22Rv1 (cell line): ENCODE measurements at regions not wholly inside any gene's neighbourhood (a gene's known extent, or its start where the extent isn't known, plus 50 kb on each side); places are given as distances from the start of the nearest gene placed in this dataset.

Experiments
- H3K27ac ChIP-seq: fragments of 450-650 bp; 2 replicates; pipeline ENCODE4 v1.5.1; 2017
- CTCF ChIP-seq: fragments of 450-650 bp; IDR thresholded peaks from 2 replicates; pipeline ENCODE4 v1.5.1; 2017; ENCODE audit warnings: mild to moderate bottlenecking
- ZFX ChIP-seq: fragments of 450-650 bp; IDR thresholded peaks from 2 replicates; pipeline ENCODE4 v1.6.1; 2017; ENCODE audit warnings: antibody characterized with exemption, borderline replicate concordance

DNA sequence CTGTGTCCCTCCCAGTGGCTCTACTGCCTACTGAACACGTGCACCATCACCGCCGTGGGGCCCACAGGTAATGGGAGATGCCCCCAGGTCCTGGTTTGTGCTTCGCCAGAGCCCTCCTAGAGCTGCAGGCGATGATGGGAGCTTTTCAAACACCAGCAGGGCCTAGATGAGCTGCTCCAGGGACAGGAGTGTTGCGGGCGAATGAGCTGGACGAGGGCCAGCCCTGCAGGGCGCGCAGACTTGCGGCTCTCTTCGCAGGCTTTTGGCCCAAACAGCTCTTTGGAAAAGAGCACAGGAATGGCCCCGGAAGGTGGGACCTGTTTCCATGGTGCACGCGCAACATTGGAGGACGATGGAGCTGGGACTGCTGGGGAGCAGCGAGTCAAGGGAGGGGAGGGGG, 409.3 kb upstream of the SULF2 start:
- TF ChIP-seq CTCF (no peak), ZFX (no peak)

GRCh38 chr20:48193627-48194425, 408.5 kb upstream of the SULF2 start:
- no peak overlapping the region for H3K27ac ChIP-seq
- TF ChIP-seq CTCF (no peak), ZFX (no peak)

More for the DNA sequence above, 409.3 kb upstream of the SULF2 start:
- H3K27ac ChIP-seq, result no peak overlapping the region

GRCh38 chr20:48192109-48192508, 406.8 kb upstream of the SULF2 start:
- no peak overlapping the region for H3K27ac ChIP-seq
- TF ChIP-seq CTCF, result no peak
- no peak for TF ChIP-seq ZFX

DNA sequence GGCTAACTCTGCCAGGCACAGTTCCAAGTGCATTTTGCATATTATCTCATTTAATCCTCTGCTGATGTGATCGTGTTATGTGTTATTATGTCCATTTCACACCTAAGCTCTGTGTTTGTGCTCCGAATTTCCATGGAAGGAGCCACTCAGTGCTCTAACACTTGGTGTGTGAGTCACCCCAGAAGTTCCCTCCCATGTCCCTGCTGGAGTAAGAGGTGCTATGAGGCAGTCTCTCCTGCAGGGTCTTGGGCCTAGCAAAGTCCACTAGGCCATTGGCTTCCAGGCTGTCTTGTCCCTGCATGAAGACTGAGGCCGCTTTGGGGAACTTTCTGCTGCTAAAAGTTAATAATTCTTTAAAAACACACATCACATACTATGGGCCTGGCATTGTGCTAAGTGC, 405.9 kb upstream of the SULF2 start:
- no peak overlapping the region for H3K27ac ChIP-seq
- TF ChIP-seq CTCF, result no peak
- TF ChIP-seq ZFX, result no peak

DNA sequence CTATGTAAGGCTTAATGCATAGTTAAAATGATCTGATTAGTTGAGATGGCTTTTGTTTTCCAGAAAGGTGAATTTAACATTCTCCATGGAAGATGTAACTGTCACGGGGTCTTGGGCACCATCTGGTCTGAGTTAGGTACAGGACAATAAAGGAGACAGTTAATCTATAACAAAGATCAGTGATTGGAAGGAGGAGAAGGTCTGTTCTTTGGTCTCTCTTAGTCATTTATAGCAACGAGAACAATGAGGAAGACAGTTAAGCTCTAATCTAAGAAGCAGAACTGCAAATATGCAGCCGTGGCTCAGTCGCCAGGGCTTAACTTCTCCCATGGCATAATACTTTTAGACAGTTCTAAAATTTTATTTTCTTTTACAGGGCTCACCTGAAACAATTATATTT, 405.5 kb upstream of the SULF2 start:
- TF ChIP-seq CTCF, result no peak
- no peak for TF ChIP-seq ZFX
- H3K27ac ChIP-seq, result no peak overlapping the region

DNA sequence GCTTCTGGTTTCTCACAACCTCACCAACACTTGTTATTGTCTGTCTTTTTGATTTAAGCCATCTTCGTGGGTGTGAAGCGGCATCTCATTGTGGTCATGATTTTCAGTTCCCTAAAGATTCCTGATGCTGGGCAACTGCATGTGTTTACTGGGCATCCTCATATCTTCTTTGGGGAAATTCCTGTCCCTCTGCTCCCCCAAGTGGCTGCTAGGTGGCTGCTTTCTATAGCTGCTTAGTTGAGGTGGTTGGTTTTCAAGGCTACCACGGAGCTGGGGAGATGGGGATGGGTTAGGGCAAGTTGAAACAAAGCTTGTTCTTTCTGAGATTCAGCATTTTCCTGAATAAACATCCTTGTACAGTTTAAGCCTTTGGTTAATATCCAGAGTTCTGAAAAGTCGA, 403.9 kb upstream of the SULF2 start:
- TF ChIP-seq CTCF (no peak), ZFX (no peak)
- H3K27ac ChIP-seq, result no peak overlapping the region

GRCh38 chr20:48187851-48188250, 402.6 kb upstream of the SULF2 start:
- no peak for TF ChIP-seq ZFX
- no peak for TF ChIP-seq CTCF
- no peak overlapping the region for H3K27ac ChIP-seq
